HG03045 (cell line): ENCODE measurements at regions not wholly inside any gene's neighbourhood (a gene's known extent, or its start where the extent isn't known, plus 50 kb on each side); places are given as distances from the start of the nearest gene placed in this dataset.
"Not testable (repeated sequence)": the region's sequence is repeated elsewhere in the genome, so short reads cannot be mapped to it uniquely, and the experiment has no call there.

Experiments
- ATAC-seq: cut with Tn5 transposase; IDR thresholded peaks from one replicate; pipeline ENCODE4 v1.9.1; 2021; ENCODE audit warnings: mild to moderate bottlenecking, moderate library complexity; ENCODE audit not compliant: unreplicated experiment

DNA sequence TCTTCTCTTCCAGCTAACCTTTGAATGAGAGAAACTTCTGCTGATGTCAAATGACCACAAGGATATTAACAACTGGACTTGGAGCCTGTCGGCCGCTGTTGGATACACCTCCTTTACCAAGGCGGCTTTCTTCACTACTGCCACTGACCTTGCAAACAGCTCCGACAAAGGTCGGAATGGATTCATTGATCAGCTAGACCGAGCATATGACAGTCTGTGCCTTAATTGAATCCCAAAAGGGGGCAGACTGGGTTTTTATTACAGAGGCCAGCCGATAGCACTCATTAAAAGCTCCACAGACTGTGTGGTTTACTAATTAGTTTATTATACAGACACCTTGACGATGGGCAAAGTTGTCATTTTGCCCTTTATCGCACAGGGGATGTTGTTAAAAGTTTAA lies 394.5 kb downstream of the RERGL start:
- no peak for ATAC-seq

GRCh38 chr12:17691369-17691768 lies 398.6 kb downstream of the RERGL start:
- no peak for ATAC-seq

DNA sequence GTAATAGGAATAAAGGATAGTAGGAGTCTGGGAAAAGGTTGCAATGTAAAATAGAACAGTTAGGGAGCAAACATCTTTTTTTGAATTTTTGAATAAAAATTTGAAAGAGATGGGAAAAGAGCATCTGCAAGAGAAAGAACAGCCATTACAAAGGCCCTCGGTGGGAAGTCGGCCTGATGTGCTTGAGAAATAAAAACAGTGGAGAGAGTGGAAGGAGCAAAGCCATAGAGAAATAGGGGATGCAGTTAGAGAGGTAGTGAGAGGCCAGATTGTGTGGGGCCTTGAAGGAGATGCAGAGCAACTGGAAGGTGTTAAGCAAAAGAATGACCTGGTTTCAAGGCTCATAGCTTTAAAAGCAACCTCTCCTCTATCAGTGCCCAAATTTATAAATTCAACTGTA lies 409.8 kb downstream of the RERGL start:
- no peak for ATAC-seq

DNA sequence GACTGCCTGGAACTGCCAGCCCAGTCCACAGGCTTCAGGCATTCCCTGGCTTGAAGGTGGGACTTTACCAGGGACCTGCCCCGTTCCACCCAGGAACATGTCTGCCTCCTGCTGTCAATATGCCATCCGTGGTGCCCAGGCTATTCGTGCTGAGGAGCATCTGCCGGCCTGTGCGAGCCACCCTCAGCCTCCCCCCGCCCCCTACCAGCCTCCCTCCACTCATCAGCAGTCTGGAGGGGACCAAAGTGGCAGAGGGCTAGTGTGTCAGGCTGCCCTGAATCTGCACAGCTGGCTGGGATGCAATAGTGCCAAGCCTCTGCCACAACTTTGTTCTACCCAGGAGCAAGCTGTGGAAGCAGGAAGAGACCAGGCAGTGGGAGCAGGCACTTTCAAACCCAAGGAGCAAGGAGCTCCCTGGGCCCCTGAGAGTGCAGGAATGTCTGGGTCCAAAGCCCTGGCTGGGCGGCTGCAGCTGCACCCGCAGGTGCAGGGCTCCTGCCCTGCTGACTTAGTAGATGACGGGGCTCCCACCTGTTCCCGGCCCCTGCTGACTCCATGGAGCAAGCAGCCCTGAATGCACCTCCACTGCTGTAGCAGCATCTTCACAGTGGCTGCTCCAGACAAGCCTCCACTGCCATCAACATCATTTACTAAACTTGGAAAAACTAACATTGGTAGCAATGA lies 423.2 kb downstream of the RERGL start:
- no peak for ATAC-seq

DNA sequence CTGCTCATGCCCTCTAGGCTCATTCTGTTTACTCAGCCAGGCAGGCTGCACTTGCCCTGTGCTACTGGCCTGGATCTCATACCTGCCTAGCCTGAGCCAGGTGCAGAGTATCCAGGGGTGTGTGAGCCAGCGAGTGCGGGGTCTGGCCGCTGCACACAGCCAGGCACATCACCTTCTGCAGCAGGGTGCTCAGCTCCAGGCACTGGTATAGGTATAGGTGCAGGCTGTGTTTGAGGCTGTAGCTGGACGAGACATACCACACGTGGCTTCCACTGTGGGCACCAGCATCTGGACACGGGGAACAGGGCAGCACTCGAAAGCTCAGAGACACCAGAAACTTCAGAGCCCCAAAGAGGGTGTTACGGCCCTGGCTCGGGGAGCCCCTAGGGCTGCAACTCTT lies 424.2 kb downstream of the RERGL start:
- no peak for ATAC-seq

DNA sequence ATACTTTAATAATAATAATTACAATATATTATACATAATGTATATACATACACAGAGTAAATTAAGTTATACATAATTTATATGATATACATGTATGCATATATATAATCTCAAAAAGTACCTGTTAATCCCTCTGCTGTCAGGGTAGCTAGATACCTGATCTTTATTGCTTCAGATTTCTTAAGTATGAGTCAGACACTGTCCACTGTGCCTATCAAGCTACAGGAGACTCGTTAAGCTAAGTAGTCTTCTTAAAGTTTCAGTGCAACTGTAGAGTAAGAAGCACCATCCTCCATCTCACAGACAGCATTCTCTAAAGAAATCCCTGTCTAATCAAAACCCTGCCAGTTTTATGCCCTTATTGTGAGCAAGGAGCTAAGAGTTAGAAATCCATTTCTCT lies 428.7 kb downstream of the RERGL start:
- ATAC-seq = no peak

DNA sequence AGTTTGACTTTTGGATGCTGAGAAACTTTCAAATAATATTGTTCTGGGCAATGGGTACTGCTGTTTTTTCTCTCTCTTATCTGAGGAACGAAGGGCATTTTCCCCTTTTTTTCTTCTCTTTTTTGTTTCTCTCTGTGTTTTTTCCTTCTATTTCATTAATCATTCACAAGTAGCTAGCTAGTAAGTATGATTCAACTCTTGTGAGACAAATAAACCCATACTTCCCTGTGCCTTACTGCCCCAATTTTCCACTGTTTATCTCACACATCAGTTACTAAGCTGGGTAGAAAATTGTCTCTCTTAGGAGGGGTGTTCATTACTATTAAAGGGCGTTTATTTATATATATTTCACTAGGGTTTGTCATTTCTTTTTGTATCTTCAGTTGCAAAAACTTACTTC lies 437.6 kb downstream of the RERGL start:
- no peak for ATAC-seq

DNA sequence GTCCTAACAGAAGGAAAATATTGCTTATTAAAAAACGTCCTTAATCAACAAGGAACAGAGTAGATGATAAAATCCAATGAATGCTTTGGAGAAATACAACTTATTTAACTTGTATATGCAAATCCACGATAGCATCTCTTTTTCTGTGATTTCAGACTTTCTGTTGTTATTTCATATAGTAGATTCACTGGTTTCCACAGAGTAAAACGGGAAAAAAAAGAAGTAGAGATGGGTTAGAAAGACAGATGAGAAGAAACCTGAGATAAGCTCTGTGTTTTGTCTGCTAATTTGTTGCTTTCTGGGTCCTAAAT lies 447.7 kb downstream of the RERGL start:
- no peak for ATAC-seq

GRCh38 chr12:17640615-17641014 lies 449.4 kb downstream of the RERGL start:
- ATAC-seq = no peak

DNA sequence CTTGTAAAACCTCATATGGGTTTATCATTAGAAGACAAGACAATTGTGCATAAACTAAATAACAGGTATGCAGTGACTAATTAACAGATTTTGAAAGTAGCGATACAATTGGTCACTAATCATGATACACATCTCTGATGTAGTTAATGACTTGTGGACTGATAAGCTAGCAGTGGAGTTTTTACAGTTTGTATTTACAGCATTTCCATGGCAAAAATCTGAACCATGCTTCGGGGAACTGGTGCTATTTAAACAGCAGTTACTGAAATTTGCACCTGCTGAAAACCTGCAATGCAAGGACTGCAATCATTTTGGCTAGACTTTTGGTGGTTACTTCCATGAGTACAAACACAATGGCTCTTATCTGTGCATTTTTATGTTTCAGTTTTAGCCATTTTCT lies 471.2 kb downstream of the RERGL start:
- no peak for ATAC-seq

GRCh38 chr12:17609701-17610100 lies 480.3 kb downstream of the RERGL start:
- no peak for ATAC-seq

DNA sequence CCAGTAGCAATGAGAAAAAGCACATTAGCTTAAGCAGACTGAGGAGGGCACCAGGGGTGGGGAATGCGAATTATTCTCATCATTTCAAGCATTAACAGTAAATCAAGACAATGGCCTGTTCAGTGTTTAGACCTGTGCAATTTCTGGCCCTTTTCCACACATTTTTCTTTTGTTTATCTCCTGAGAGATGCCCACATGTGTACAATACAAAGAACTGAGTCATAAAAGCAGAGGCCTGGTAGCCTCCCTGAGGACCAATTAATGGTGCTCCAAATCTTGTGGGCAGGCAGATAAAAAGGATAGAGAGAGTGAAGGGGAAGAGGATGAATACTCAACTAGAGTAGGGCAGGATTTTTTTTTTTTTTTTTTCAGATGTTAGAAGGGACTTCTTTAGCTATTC lies 480.8 kb downstream of the RERGL start:
- ATAC-seq = no peak

DNA sequence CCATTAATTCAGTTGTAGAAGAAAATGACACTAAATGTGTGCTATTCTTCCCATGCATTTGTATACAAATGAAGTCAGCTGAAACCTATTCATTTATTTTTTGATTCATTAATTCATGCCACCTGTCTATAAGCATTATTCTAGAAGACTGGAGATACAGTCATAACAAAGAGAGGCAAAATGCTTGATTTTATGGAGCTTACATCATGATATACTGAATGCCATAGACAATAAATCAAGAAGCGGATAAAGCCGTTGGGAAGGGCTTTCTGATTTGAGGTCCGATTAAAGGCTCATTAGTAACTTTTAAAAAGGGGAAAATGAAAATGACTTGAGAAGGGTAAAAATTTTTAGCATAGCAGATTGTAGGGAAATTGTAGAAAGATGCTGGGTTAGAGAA lies 494.9 kb downstream of the RERGL start:
- no peak for ATAC-seq

DNA sequence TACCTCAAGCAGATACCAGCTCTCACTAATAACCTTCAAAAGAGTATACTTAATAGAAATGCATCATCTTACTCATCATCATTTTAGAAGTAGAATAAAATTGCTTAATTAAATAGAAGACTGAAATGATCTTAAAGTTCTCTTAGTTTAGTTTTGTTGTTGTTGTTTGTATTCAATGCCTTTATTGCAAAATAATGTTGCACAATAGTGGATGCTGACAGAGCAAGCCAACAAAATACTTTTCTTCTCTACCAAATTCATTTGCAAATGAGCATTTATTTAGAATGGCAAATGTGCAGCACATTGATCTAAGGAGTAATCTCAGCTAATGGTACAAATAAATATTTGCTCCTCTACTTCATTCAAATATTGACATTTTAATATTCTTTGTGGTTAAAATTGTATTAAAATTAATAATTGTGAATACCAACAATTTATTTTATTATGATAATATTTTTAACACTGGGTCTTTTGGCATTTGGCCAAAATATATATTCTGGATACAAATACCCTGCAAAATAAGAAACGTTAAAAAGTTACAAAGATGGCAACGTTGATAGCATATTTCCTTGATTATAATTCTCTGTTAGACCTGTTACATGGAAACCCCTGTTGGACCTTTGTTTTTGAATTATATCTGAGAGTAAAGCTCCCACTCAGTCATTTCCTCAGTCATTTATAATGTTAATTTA lies 496.1 kb downstream of the RERGL start:
- no peak for ATAC-seq

DNA sequence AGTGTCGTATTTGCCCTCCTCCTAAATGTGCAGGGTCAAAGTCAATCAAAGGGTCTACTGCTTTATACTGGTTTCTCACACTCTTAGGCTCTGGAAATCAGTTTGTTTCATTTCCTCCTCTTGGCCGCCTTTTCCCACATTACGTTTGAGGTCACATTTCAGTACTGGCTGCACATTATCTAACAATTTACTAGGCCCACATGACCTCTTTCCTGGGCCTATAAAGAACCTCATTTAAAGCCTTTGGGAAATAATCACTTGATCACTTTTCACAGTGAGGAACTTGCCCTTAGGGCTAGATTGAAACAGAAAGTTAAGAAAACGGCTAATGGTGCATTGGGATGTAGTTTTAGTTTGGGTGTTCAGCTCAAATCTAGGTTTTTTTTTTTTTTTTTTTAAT lies 497.5 kb downstream of the RERGL start:
- no peak for ATAC-seq

DNA sequence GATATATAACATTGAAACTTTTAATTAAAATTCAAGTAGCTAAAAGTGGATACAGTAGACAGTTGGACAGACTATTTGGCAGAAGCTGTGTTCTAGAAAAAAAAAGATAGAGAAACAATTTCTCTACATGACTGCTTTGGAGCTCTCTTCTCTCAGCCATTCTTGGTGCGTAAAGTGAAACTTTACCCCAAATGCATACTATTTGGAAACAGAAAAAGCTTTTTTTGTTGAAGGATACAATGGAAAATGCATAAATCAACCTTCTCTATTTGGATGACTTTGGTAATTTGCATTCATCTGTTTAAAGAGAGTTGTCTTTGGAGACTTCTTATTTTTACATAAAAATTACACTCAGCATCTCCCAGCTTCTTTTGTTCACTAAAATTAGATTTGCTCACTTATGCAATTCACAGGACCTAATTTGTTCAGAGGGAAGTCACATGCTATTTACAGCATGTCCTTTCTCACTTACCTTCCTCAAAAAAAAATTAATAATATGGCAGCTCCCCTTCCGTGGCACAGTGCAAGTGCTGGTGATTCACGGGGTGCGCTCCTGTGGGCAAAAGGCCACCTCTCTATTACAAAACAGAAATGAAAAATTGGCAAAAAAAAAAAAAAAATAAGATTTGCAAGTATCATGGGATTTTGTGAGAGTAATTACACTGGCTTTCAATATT lies 498.9 kb downstream of the RERGL start:
- ATAC-seq = no peak

DNA sequence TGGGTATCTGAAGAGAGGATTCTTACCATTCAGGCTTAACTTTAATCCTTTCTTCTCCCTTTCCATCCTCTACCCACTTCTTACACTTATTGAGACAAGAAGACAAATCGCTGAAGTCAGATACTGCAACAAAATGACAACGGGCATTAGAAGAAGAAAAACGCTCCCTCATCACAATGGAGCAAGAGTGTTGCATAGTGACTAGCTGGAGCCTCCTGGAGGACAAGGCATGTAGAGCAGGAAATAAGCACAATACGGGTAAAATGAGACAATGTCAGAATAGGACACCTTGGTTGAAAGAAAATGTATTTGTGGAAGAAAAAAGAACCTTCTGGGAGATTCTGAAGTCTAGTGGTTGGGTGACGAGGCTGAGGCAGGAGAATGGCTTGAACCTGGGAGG lies 501.0 kb downstream of the RERGL start:
- no peak for ATAC-seq

GRCh38 chr12:17579205-17580026 lies 510.6 kb downstream of the RERGL start:
- ATAC-seq = no peak

DNA sequence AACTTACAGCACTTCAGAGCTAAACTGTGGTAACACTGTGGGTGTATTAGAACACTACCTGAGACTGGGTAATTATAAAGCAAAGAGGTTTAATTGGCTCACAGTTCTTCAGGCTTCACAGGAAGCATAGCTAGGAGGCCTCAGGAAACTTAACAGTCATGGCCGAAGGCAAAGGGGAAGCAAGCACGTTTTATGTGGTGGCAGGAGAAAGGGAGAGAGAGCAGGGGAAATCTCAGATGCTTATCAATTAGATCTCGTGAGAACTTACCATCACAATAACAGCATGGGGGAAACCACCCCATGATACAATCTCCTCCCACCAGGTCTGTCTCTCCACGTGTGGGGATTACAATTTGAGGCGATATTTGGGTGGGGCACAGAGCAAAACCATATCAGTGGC lies 512.6 kb downstream of the RERGL start:
- no peak for ATAC-seq

GRCh38 chr12:17572250-17572649 lies 517.7 kb downstream of the RERGL start:
- no peak for ATAC-seq

DNA sequence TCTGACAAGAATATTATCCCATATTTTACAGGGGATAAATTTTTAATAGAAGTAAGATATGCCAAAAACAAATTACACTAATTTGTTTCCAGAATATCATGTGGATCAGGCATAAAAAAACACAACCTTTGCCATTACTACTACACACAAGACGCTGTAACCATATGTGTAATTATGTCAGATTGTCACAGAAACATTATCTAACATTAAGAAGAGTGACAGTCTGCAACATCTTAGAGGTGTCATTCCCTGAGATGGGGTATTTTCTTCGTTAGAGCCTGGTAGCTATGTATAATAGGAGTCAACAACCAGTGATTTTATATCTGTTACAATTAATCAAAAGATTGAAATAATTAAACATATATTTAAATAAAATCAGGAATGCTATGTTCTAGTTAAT lies 518.9 kb downstream of the RERGL start:
- ATAC-seq = no peak

GRCh38 chr12:17564630-17565029 lies 525.4 kb downstream of the RERGL start:
- ATAC-seq = not testable (repeated sequence)
